CD4-positive, alpha-beta T cell treated with Interleukin-15 for 4 hours (primary cell): ENCODE measurements at regions not wholly inside any gene's neighbourhood (a gene's known extent, or its start where the extent isn't known, plus 50 kb on each side); places are given as distances from the start of the nearest gene placed in this dataset.
A peak's percentile ranks its signal among the peaks of the same experiment; 100 is the strongest.

Source experiments
- DNase-seq: peaks from one replicate; pipeline ENCODE4 v3.0.0-alpha.2; 2020; ENCODE audit warnings: low spot score

- no peak for DNase-seq
Observed at GRCh38 chr6:132937466-132937906, 123.1 kb downstream of the RPS12 start.

GRCh38 chr6:132948889-132949288 lies 134.5 kb downstream of the RPS12 start:
- no peak for DNase-seq

GRCh38 chr6:132950566-132950965 lies 136.2 kb downstream of the RPS12 start:
- DNase-seq: no peak

GRCh38 chr6:132952031-132952867 lies 137.9 kb downstream of the RPS12 start:
- no peak for DNase-seq

- DNase-seq: no peak
Observed at GRCh38 chr6:132952986-132953385, 138.6 kb downstream of the RPS12 start.

- DNase-seq: no peak
Observed at GRCh38 chr6:132954222-132954621, 139.9 kb downstream of the RPS12 start.

GRCh38 chr6:132954936-132955335 lies 140.6 kb downstream of the RPS12 start:
- no peak for DNase-seq

- no peak for DNase-seq
Observed at GRCh38 chr6:132959639-132960326, 145.4 kb downstream of the RPS12 start.

- DNase-seq: no peak
Observed at GRCh38 chr6:132960720-132961119, 146.4 kb downstream of the RPS12 start.

- DNase-seq: no peak
Observed at GRCh38 chr6:132961122-132961521, 146.8 kb downstream of the RPS12 start.

GRCh38 chr6:132961610-132962009 lies 147.2 kb downstream of the RPS12 start:
- DNase-seq: no peak

GRCh38 chr6:132962936-132963868 lies 148.8 kb downstream of the RPS12 start:
- peak; percentile 33 for DNase-seq

- no peak for DNase-seq
Observed at GRCh38 chr6:132964101-132964867, 149.9 kb downstream of the RPS12 start.

GRCh38 chr6:132964868-132965382 lies 150.6 kb downstream of the RPS12 start:
- DNase-seq: no peak

- no peak for DNase-seq
Observed at GRCh38 chr6:132967871-132968270, 153.5 kb downstream of the RPS12 start.

GRCh38 chr6:132968419-132968950 lies 154.1 kb downstream of the RPS12 start:
- no peak for DNase-seq

GRCh38 chr6:132969196-132969595 lies 154.8 kb downstream of the RPS12 start:
- no peak for DNase-seq

- DNase-seq: no peak
Observed at GRCh38 chr6:132971676-132972075, 157.3 kb downstream of the RPS12 start.

- DNase-seq: no peak
Observed at GRCh38 chr6:132972254-132972653, 157.9 kb downstream of the RPS12 start.

GRCh38 chr6:132972971-132973370 lies 158.6 kb downstream of the RPS12 start:
- no peak for DNase-seq

- DNase-seq: no peak
Observed at GRCh38 chr6:132973514-132973993, 159.2 kb downstream of the RPS12 start.
